Kidney epithelial cell (primary cell): ENCODE measurements at regions not wholly inside any gene's neighbourhood (a gene's known extent, or its start where the extent isn't known, plus 50 kb on each side); places are given as distances from the start of the nearest gene placed in this dataset.
"Not testable (repeated sequence)": the region's sequence is repeated elsewhere in the genome, so short reads cannot be mapped to it uniquely, and the experiment has no call there.

Experiments
- DNase-seq: peaks from one replicate; pipeline ENCODE4 v3.0.0-alpha.2; 2010; ENCODE audit warnings: low read depth
- H3K27me3 ChIP-seq: 2 replicates; pipeline ENCODE4 v1.6.0; 2011; ENCODE audit warnings: low read length; ENCODE audit not compliant: control insufficient read depth, insufficient read depth
- H3K36me3 ChIP-seq: 2 replicates; pipeline ENCODE4 v1.5.1; 2011; ENCODE audit warnings: low read length; ENCODE audit not compliant: control insufficient read depth, insufficient read depth
- H3K4me3 ChIP-seq: 2 replicates; pipeline ENCODE4 v1.5.1; 2011; ENCODE audit warnings: low read depth, mild to moderate bottlenecking, control low read depth, low read length
- TF ChIP-seq, protein P1 (sequence below): IDR thresholded peaks from 2 replicates; pipeline ENCODE4 v1.5.1; 2011; ENCODE audit warnings: mild to moderate bottlenecking, moderate library complexity, low read length, control low read depth, inconsistent platforms; ENCODE audit not compliant: insufficient read depth, poor library complexity, severe bottlenecking

DNA sequence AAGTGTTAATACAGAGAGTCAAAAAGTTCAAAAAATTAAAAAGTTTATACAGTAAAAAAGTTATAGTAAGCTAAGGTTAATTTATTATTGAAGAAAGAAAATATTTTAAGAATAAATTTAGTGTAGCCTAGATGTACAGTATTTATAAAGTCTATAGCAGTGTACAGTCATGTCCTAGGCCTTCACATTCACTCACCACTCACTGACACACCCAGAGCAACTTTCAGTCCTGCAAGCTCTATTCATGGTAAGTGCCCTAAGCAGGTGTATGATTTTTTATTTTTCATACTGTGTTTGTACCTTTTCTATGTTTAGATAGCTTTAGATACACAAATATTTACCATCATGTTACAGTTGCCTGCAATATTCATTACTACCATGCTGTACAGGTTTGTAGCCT lies 108.9 kb downstream of the FHIP1A start:
- TF ChIP-seq, protein P1, sequence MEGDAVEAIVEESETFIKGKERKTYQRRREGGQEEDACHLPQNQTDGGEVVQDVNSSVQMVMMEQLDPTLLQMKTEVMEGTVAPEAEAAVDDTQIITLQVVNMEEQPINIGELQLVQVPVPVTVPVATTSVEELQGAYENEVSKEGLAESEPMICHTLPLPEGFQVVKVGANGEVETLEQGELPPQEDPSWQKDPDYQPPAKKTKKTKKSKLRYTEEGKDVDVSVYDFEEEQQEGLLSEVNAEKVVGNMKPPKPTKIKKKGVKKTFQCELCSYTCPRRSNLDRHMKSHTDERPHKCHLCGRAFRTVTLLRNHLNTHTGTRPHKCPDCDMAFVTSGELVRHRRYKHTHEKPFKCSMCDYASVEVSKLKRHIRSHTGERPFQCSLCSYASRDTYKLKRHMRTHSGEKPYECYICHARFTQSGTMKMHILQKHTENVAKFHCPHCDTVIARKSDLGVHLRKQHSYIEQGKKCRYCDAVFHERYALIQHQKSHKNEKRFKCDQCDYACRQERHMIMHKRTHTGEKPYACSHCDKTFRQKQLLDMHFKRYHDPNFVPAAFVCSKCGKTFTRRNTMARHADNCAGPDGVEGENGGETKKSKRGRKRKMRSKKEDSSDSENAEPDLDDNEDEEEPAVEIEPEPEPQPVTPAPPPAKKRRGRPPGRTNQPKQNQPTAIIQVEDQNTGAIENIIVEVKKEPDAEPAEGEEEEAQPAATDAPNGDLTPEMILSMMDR = no peak
- H3K4me3 ChIP-seq = no peak overlapping the region
- H3K36me3 ChIP-seq = no peaks in the 10 kb centered on the region
- no peak for DNase-seq
- H3K27me3 ChIP-seq = no peaks in the 10 kb centered on the region

DNA sequence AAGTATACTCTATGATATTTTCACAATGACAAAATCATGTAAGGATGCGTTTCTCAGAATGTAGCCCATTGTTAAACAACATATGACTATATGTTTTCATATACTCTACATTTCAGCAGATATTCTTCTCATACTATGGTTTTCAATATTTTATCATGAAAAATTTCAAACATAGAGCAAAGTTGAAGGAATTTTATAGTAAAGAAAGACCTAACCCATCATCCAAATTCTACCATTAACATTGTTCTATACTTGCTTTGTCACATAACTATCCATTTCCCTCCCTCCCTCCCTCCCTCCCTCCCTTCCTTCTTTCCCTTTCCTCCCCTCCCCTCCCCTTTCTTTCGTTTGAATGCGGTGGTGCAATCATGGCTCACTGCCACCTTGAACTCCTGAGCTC lies 109.4 kb downstream of the FHIP1A start:
- no peaks in the 10 kb centered on the region for H3K27me3 ChIP-seq
- H3K36me3 ChIP-seq = no peaks in the 10 kb centered on the region
- DNase-seq = no peak
- TF ChIP-seq, protein P1 = no peak
- H3K4me3 ChIP-seq = no peak overlapping the region

DNA sequence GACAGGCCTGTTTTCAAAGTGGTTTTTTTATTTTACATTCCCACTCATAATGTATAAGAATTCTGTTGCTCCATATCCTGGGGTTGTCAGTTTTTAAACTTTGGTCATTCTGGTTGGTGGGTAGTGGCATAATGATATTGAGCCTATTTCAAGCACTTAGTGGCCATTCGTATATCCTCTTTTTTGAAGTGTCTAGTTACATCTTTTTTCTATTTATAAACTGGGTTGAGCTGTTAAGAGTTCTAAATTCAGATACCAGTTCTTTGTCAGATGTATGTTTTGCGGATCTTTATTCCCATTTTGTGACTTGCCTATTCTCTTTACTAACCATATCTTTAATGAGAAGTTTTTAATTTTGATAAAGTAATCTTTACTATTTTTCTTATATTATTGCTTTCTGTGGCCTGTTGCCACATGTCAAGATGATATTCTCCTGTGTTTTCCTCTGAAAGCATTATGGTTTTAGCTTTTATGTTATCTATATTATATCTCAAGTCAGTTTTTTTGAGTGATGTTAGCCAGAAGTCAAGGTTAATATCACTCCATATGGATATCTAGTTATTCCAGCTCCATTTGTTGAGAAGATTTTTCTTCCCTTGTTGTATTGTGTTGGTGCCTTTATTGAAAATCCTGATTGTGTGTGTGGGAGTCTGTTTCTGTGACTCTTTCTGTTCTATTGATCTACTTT lies 110.9 kb downstream of the FHIP1A start:
- no peak for DNase-seq
- TF ChIP-seq, protein P1 = no peak
- Histone ChIP-seq H3K27me3 (no peaks in the 10 kb centered on the region), H3K36me3 (no peaks in the 10 kb centered on the region), H3K4me3 (no peak overlapping the region)

DNA sequence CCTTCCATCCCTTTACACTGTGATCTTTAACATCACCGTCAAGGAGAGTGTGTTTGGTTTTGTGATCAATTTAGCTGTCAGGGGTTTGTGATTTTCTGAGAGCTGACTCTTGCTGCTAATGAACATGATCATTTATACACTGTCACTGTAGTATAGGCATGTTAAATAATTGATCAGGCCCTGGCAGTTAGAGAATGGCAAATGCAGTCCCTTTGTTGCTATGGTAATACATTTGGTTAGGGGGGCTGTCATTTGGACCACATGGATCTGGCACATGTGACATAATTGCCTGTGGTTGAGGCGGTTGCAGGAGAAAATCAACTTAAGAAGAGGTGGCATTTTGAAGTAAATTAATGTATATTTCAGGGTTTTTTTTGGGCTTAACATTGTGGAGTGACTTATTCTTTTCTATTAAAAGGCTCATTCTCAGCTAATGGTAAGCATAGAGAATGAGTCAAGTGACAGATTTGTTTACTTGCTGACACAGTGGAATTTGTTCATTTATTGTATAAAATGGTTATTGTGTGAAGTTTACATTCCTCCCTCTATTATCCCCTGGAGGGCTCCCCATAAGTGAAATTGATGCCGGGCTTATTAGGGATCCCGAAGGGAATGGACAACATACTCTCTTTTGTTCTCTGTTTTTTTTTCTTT lies 114.0 kb downstream of the FHIP1A start:
- DNase-seq = no peak
- TF ChIP-seq, protein P1 = no peak
- Histone ChIP-seq H3K27me3 (no peaks in the 10 kb centered on the region), H3K4me3 (no peak overlapping the region), H3K36me3 (no peaks in the 10 kb centered on the region)

DNA sequence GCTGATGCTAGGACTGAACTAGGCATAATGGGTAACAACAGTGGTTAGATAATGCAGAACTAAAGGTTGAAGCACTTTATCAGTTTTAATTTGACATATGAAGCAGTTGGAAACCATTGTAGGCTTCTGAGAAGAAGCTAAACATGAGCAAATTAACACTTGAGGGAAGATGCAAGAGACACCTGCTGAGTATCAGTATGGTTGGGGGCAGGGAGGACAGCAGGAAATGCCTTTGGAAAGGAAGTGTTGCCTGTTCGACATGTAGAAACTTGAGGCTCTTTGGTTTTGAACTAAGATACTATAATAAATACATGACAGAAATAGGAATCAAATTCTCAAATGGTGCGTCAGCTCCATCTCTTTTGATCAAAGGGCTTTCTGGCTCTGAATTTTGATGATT lies 115.6 kb downstream of the FHIP1A start:
- no peaks in the 10 kb centered on the region for H3K36me3 ChIP-seq
- no peak overlapping the region for H3K4me3 ChIP-seq
- H3K27me3 ChIP-seq = no peaks in the 10 kb centered on the region
- DNase-seq = no peak
- TF ChIP-seq, protein P1 = no peak

DNA sequence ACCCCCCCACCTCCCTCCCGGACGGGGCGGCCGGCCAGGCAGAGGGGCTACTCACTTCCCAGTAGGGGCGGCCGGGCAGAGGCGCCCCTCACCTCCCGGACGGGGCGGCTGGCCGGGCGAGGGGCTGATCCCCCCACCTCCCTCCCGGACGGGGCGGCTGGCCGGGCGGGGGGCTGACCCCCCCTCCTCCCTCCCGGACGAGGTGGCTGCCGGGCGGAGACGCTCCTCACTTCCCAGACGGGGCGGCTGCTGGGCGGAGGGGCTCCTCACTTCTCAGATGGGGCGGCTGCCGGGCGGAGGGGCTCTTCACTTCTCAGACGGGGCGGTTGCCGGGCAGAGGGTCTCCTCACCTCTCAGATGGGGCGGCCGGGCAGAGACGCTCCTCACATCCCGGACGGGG lies 117.5 kb downstream of the FHIP1A start:
- H3K36me3 ChIP-seq, DNase-seq, H3K27me3 ChIP-seq, H3K4me3 ChIP-seq: not testable (repeated sequence)
